Endodermal cell (in vitro differentiated cells): ENCODE measurements at regions not wholly inside any gene's neighbourhood (a gene's known extent, or its start where the extent isn't known, plus 50 kb on each side); places are given as distances from the start of the nearest gene placed in this dataset.

Experiments used
- DNase-seq: peaks from one replicate; pipeline ENCODE4 v3.0.0-alpha.2; 2017
- H3K27ac ChIP-seq: 2 replicates; pipeline ENCODE4 v1.5.1; 2013; ENCODE audit warnings: mild to moderate bottlenecking, low read depth, low read length, moderate library complexity
- H3K27me3 ChIP-seq: 2 replicates; pipeline ENCODE4 v1.6.1; 2013; ENCODE audit warnings: mild to moderate bottlenecking, low read length, moderate library complexity; ENCODE audit not compliant: insufficient read depth, control insufficient read depth, poor library complexity, severe bottlenecking
- H3K36me3 ChIP-seq: 2 replicates; pipeline ENCODE4 v1.7.0; 2013; ENCODE audit warnings: mild to moderate bottlenecking, low read length, moderate library complexity; ENCODE audit not compliant: control insufficient read depth, insufficient read depth
- H3K4me1 ChIP-seq: one replicate; pipeline ENCODE4 v1.7.0; 2013; ENCODE audit warnings: low read length; ENCODE audit not compliant: control insufficient read depth, insufficient read depth
- H3K4me3 ChIP-seq: 2 replicates; pipeline ENCODE4 v1.5.1; 2013; ENCODE audit warnings: mild to moderate bottlenecking, low read length, moderate library complexity
- H3K9ac ChIP-seq: 2 replicates; pipeline ENCODE4 v1.6.1; 2013; ENCODE audit warnings: mild to moderate bottlenecking, low read length, moderate library complexity; ENCODE audit not compliant: poor library complexity, severe bottlenecking; ENCODE audit errors: extremely low read depth
- H3K9me3 ChIP-seq: 2 replicates; pipeline ENCODE4 v1.6.1; 2013; ENCODE audit warnings: mild to moderate bottlenecking, low read length, moderate library complexity; ENCODE audit not compliant: control insufficient read depth
- H3K27ac Mint-ChIP-seq: 2 replicates; pipeline ENCODE4 v1.8.0; 2020; ENCODE audit warnings: mixed read lengths
- H3K27me3 Mint-ChIP-seq: 2 replicates; pipeline ENCODE4 v1.8.0; 2021; ENCODE audit warnings: mild to moderate bottlenecking, mixed read lengths; ENCODE audit not compliant: insufficient read depth
- H3K36me3 Mint-ChIP-seq: 2 replicates; pipeline ENCODE4 v1.8.0; 2020; ENCODE audit warnings: low read depth, mixed read lengths
- H3K4me1 Mint-ChIP-seq: 2 replicates; pipeline ENCODE4 v1.8.0; 2020; ENCODE audit warnings: mixed read lengths
- H3K4me3 Mint-ChIP-seq: 2 replicates; pipeline ENCODE4 v1.8.0; 2020; ENCODE audit warnings: mild to moderate bottlenecking, moderate library complexity, mixed read lengths
- H3K9me3 Mint-ChIP-seq: 2 replicates; pipeline ENCODE4 v1.8.0; 2020; ENCODE audit warnings: mild to moderate bottlenecking, mixed read lengths
- WGBS, 2 experiments: methylation state at CpG; one replicate each; pipeline versions ENCODE4 v1.1.5 to v1.1.7; 2013; ENCODE audit warnings: missing lambda C conversion rate in 2 of 2, mixed read lengths in 1 of 2; ENCODE audit not compliant: insufficient coverage in 1 of 2, insufficient read length in 1 of 2; 5-methylcytosine and 5-hydroxymethylcytosine counted together
- TF ChIP-seq, protein P1 (sequence below): fragments of 200-600 bp; sonication (generic); conservative IDR thresholded peaks from 2 replicates; pipeline ENCODE4 v1.5.0; 2021; ENCODE audit warnings: antibody characterized with exemption, mild to moderate bottlenecking

DNA sequence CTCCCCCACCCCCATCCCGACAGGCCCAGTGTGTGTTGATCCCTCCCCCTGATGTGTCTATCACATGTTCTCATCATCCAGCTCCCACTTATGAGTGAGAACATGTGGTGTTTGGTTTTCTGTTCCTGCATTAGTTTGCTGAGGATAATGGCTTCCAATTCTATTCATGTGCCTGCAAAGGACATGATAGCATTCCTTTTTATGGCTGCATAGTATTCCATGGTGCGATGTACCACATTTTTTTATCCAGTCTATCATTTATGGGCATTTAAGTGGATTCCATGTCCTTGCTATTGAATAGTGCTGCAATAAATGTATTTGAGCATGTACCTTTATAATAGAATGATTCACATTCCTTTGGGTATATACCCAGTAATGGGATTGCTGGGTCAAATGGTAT is 66.6 kb upstream of the NXT1 start:
- H3K4me1 ChIP-seq: no peaks in the 10 kb centered on the region
- no peak overlapping the region for H3K27ac ChIP-seq
- 100% methylated on average over 1 to 2 of the region's 2 CpGs for WGBS, 2 experiments
- Mint-ChIP-seq H3K4me1 (peaks cover 14% of the 10 kb centered on the region), H3K4me3 (no peak overlapping the region), H3K27me3 (peaks cover 8% of the 10 kb centered on the region), H3K36me3 (no peaks in the 10 kb centered on the region), H3K27ac (no peak overlapping the region), H3K9me3 (no peaks in the 10 kb centered on the region)
- no peaks in the 10 kb centered on the region for H3K9me3 ChIP-seq
- no peaks in the 10 kb centered on the region for H3K36me3 ChIP-seq
- TF ChIP-seq, protein P1, sequence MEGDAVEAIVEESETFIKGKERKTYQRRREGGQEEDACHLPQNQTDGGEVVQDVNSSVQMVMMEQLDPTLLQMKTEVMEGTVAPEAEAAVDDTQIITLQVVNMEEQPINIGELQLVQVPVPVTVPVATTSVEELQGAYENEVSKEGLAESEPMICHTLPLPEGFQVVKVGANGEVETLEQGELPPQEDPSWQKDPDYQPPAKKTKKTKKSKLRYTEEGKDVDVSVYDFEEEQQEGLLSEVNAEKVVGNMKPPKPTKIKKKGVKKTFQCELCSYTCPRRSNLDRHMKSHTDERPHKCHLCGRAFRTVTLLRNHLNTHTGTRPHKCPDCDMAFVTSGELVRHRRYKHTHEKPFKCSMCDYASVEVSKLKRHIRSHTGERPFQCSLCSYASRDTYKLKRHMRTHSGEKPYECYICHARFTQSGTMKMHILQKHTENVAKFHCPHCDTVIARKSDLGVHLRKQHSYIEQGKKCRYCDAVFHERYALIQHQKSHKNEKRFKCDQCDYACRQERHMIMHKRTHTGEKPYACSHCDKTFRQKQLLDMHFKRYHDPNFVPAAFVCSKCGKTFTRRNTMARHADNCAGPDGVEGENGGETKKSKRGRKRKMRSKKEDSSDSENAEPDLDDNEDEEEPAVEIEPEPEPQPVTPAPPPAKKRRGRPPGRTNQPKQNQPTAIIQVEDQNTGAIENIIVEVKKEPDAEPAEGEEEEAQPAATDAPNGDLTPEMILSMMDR: no peak
- no peak overlapping the region for H3K9ac ChIP-seq
- no peaks in the 10 kb centered on the region for H3K27me3 ChIP-seq
- DNase-seq: no peak
- no peak overlapping the region for H3K4me3 ChIP-seq

DNA sequence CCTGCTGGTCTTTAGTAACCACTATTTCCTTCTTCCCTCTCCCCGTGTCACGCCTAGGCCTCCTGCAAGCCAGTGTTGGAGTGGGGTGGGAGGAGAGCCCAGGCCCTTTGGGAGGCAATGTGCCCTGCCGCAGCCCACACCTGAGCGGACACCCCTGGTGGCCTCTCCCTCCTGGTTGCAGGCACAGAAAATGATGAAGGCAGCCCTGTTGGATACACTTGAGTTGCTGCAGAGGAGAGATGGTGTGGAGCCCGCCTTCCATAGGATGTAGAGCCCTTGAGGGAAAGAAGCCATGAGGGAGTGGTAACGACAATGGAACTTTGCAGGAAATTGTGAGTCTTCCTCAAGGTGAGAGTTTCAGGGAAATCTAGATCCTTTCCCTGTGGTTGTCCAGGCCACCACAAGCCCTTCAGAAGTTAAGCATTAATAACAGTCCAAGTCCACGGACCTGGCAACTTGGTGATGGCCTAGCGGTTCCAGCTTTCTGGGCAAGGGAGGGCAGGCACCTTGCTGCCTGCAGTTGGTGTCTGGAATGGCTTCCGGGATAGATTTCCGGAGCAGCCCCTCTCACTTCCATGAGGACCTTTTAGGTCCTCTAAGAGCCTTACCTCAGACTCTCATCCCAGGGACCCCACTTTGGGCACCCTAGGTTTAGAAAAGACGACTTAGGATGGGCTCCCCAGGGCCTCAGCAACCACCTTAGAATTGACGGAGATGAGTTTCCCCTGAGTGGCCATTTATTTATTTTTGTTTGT is 67.3 kb upstream of the NXT1 start:
- no peak overlapping the region for H3K27ac ChIP-seq
- Mint-ChIP-seq H3K4me3 (no peak overlapping the region), H3K36me3 (no peaks in the 10 kb centered on the region), H3K9me3 (no peaks in the 10 kb centered on the region), H3K4me1 (peaks cover 7% of the 10 kb centered on the region), H3K27ac (no peak overlapping the region), H3K27me3 (peaks cover 8% of the 10 kb centered on the region)
- H3K9me3 ChIP-seq: no peaks in the 10 kb centered on the region
- WGBS, 2 experiments: 94 to 98% methylated on average over 7 to 12 of the region's 12 CpGs
- no peak overlapping the region for H3K9ac ChIP-seq
- no peaks in the 10 kb centered on the region for H3K36me3 ChIP-seq
- H3K4me1 ChIP-seq: no peaks in the 10 kb centered on the region
- no peak overlapping the region for H3K4me3 ChIP-seq
- no peaks in the 10 kb centered on the region for H3K27me3 ChIP-seq
- TF ChIP-seq, protein P1: no peak
- no peak for DNase-seq

DNA sequence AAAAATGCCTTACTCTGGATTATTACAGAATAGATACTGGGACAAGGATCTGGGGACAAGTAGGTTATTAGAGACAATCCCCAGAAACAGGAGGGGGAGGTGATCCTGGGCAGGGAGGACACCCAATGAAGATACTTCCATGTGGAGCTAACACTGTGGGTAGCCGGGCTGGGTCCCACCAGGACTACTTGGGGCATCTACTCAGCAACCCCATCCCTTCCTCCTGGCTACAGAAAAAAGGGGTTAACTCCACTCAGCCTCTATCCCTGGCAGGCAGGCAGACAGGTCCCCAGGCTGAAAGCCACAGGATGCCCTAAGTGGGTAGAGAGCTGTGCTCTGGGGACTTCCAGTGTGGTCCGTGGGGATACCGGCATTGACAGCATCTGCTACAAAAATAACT is 68.0 kb upstream of the NXT1 start:
- Mint-ChIP-seq H3K27ac (no peak overlapping the region), H3K27me3 (peaks cover 8% of the 10 kb centered on the region)

More for the DNA sequence above, 68.0 kb upstream of the NXT1 start:
- Histone ChIP-seq H3K4me1 (no peaks in the 10 kb centered on the region), H3K27me3 (no peaks in the 10 kb centered on the region), H3K4me3 (no peak overlapping the region), H3K36me3 (no peaks in the 10 kb centered on the region), H3K9me3 (no peaks in the 10 kb centered on the region), H3K9ac (no peak overlapping the region), H3K27ac (no peak overlapping the region)
- DNase-seq: no peak
- H3K36me3 Mint-ChIP-seq: no peaks in the 10 kb centered on the region
- TF ChIP-seq, protein P1: no peak
- no peak overlapping the region for H3K4me3 Mint-ChIP-seq
- WGBS, 2 experiments: 76 to 84% methylated on average over 2 to 3 of the region's 3 CpGs
- peaks cover 5% of the 10 kb centered on the region for H3K4me1 Mint-ChIP-seq
- no peaks in the 10 kb centered on the region for H3K9me3 Mint-ChIP-seq
